ENCODE measurements at regions not wholly inside any gene's neighbourhood (a gene's known extent, or its start where the extent isn't known, plus 50 kb on each side); places are given as distances from the start of the nearest gene placed in this dataset.

DNA sequence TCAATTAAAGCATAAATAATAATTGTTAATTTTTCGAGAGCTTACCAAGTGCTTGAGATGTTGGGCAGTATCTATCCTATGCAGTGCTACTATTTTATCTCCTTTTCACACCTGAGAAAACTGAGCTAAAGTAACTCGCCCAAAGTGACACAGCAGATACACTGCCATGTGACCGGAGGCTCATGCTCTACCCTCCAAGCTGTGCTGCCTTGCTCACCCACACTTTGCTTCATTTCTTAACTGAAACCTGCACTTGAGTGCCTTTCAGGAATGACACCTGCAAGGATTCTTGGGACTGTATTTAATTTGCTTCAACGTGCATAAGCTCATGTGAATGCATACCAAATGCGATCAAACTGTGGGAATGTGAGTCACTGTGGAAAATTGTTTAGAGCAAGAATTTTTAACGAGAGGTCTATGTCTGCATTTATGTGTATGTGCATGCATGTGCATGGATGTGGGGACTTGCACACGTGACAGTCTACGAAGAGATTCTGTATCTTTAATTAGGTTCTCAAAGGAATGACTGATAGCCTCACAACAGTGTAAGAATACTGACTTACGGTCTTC, 119.2 kb downstream of the ADCYAP1R1 start:
- no peak for DNase-seq

Measured in NCI-H526 treated with DMSO at 0.1 percent for 48 hours (cell line).